MCF 10A (cell line): ENCODE measurements at regions not wholly inside any gene's neighbourhood (a gene's known extent, or its start where the extent isn't known, plus 50 kb on each side); places are given as distances from the start of the nearest gene placed in this dataset.

ENCODE experiments used
- BruUV-seq: library from RNA; stranded (reverse); fragments of 400-500 nt; replicated peaks from 2 replicates; lab custom pipeline; 2021; lab: Mats Ljungman, UMichigan
- CTCF ChIA-PET: fragments of 300-600 bp; sonication (Branson Sonifier 250); formaldehyde crosslinking; extraction: SDS; loops from one replicate; lab custom pipeline; 2021; ENCODE audit warnings: antibody characterized with exemption, inconsistent platforms; lab: Yijun Ruan, JAX
- POLR2A ChIA-PET: fragments of 300-600, 350-650 bp; sonication (Branson Sonifier 250); formaldehyde crosslinking; extraction: SDS; loops from one replicate; lab custom pipeline; 2020; ENCODE audit warnings: antibody characterized with exemption, inconsistent platforms; lab: Yijun Ruan, JAX
- DNase-seq: peaks from one replicate; pipeline ENCODE4 v3.0.0-alpha.2; 2018; ENCODE audit not compliant: unreplicated experiment
- H3K27ac Mint-ChIP-seq: one replicate; pipeline ENCODE4 v1.8.0; 2022; ENCODE audit warnings: mild to moderate bottlenecking, low read depth, mixed read lengths; ENCODE audit not compliant: unreplicated experiment
- H3K27me3 Mint-ChIP-seq: one replicate; pipeline ENCODE4 v1.8.0; 2022; ENCODE audit warnings: mixed read lengths; ENCODE audit not compliant: insufficient read depth, unreplicated experiment
- H3K36me3 Mint-ChIP-seq: one replicate; pipeline ENCODE4 v1.8.0; 2022; ENCODE audit warnings: mild to moderate bottlenecking, moderate library complexity, mixed read lengths; ENCODE audit not compliant: insufficient read depth, unreplicated experiment
- H3K4me1 Mint-ChIP-seq: one replicate; pipeline ENCODE4 v1.8.0; 2022; ENCODE audit warnings: mixed read lengths; ENCODE audit not compliant: insufficient read depth, unreplicated experiment
- H3K4me3 Mint-ChIP-seq: one replicate; pipeline ENCODE4 v1.8.0; 2022; ENCODE audit warnings: mild to moderate bottlenecking, moderate library complexity, mixed read lengths; ENCODE audit not compliant: unreplicated experiment
- H3K9me3 Mint-ChIP-seq: one replicate; pipeline ENCODE4 v1.8.0; 2022; ENCODE audit warnings: mixed read lengths; ENCODE audit not compliant: unreplicated experiment
- intact Hi-C: fragments of 100-400 bp; cut with micrococcal nuclease; formaldehyde crosslinking; loops from 2 replicates; pipeline ENCODE4 v1.14.1; 2022
- TF ChIP-seq, protein P1 (sequence below): fragments of 200-600 bp; IDR thresholded peaks from one replicate; pipeline ENCODE4 v1.8.0; 2022; ENCODE audit warnings: antibody characterized with exemption, mild to moderate bottlenecking; ENCODE audit not compliant: unreplicated experiment

DNA sequence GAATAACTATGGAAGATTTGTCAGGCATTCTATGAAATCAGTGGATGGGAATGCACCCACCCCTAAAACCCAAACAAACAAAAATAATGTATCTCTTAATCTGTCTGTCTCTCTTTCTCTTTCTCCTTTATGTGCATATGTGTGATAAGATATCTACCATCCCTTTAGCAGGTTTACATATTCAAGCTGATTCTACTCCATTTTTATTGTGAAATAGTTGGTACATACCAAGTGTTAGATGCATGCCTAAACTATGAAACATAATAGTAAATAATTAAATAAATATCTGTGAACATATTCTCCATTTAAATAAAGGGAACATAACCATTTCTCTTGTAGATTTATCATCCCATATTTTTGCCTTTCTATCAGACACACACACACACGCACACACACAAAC, 121.8 kb upstream of the PCDH9 start:
- no peak for DNase-seq
- BruUV-seq = no TSS peak
- Mint-ChIP-seq H3K4me1 (peaks cover 17% of the 10 kb centered on the region), H3K4me3 (no peak overlapping the region), H3K27ac (no peak overlapping the region), H3K27me3 (no peaks in the 10 kb centered on the region), H3K9me3 (no peaks in the 10 kb centered on the region), H3K36me3 (no peaks in the 10 kb centered on the region)
- intact Hi-C loops = no loop called here
- POLR2A ChIA-PET = no interaction called here
- CTCF ChIA-PET = interaction anchor here (0.5 kb wide), 1 partner anchor 77 kb away, joined by 3 read pairs; no protein-coding TSS in a partner anchor
- TF ChIP-seq, protein P1, sequence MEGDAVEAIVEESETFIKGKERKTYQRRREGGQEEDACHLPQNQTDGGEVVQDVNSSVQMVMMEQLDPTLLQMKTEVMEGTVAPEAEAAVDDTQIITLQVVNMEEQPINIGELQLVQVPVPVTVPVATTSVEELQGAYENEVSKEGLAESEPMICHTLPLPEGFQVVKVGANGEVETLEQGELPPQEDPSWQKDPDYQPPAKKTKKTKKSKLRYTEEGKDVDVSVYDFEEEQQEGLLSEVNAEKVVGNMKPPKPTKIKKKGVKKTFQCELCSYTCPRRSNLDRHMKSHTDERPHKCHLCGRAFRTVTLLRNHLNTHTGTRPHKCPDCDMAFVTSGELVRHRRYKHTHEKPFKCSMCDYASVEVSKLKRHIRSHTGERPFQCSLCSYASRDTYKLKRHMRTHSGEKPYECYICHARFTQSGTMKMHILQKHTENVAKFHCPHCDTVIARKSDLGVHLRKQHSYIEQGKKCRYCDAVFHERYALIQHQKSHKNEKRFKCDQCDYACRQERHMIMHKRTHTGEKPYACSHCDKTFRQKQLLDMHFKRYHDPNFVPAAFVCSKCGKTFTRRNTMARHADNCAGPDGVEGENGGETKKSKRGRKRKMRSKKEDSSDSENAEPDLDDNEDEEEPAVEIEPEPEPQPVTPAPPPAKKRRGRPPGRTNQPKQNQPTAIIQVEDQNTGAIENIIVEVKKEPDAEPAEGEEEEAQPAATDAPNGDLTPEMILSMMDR = no peak

DNA sequence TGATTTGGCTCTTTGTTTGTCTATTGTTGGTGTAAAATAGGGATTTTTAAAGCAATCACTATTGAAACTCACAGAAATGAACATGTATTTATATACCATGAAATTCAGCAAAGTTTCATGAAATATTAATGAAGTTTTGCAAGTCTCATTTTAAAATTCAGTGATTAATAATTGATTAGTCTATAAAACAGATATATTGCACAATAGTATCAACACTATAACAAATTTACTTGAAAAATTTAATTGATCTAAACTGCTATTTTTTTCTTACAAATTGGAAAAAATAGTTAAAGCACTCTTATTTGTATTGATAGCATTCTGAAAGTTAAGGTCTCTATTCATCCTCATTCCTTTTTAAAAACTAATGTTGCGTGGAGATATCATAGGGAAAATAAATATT, 121.0 kb upstream of the PCDH9 start:
- TF ChIP-seq, protein P1 = no peak
- ChIA-PET CTCF (interaction anchor here (1.0 kb wide), 1 partner anchor 65 kb away, joined by 3 read pairs; no protein-coding TSS in a partner anchor), POLR2A (interaction anchor here (1.5 kb wide), 2 partner anchors 12 to 52 kb away, joined by 3 read pairs; no protein-coding TSS in a partner anchor)
- no peak for DNase-seq
- Mint-ChIP-seq H3K27ac (no peak overlapping the region), H3K9me3 (no peaks in the 10 kb centered on the region), H3K36me3 (no peaks in the 10 kb centered on the region), H3K4me3 (no peak overlapping the region), H3K4me1 (peaks cover 17% of the 10 kb centered on the region), H3K27me3 (no peaks in the 10 kb centered on the region)
- intact Hi-C loops = no loop called here
- no TSS peak for BruUV-seq

DNA sequence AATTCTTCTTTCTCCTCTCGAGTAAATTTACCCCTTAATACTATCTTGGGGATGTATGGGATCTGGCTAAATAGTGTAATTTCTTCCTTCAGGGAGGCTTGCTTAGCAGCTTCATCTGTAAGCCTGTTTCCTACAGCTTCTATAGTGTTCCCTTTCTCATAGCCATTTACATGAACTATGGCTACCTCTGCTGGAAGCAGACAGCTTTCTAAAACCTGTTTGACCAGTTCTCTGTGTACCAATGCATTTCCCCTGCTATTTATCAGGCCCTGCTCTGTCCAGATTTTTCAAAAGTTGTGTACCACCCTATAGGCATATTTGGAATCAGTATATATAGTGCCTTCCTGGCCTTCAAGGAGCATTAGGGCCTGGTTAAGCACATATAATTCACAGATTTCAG, 113.6 kb upstream of the PCDH9 start:
- peak overlapping the region; percentile 24 for H3K27ac Mint-ChIP-seq
- TF ChIP-seq, protein P1 = no peak
- intact Hi-C loops = no loop called here
- no TSS peak for BruUV-seq
- H3K36me3 Mint-ChIP-seq = no peaks in the 10 kb centered on the region
- peaks cover 6% of the 10 kb centered on the region for H3K4me1 Mint-ChIP-seq
- H3K4me3 Mint-ChIP-seq = no peak overlapping the region
- no peak for DNase-seq
- no peaks in the 10 kb centered on the region for H3K27me3 Mint-ChIP-seq
- H3K9me3 Mint-ChIP-seq = no peaks in the 10 kb centered on the region
- POLR2A ChIA-PET = no interaction called here
- CTCF ChIA-PET = interaction anchor here (0.6 to 2.1 kb wide), 3 partner anchors 46 to 892 kb away, joined by 3 to 5 read pairs (median 3); no protein-coding TSS in a partner anchor

DNA sequence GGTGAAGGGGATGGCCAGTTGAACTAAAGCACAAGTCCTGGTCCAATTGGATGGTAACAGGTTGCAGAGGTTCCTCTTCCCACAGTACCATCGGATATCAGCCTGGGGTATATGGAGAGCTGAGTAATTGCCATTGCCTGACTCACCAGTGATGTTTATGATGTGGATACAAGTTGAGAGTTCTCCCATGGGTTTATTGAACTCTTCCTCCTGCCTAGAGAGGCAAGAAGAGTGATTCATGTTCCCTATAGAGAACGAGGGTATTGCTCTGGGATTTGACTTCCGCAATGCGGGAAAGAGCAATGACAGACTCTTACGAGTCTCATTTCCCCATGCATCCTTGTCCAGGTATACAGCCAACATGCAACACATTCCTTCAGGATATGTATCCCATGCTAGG, 111.3 kb upstream of the PCDH9 start:
- intact Hi-C loops = no loop called here
- TF ChIP-seq, protein P1 = no peak
- ChIA-PET CTCF (interaction anchor here (0.6 to 1.0 kb wide), 2 partner anchors 26 to 75 kb away, joined by 3 read pairs; no protein-coding TSS in a partner anchor), POLR2A (no interaction called here)
- Mint-ChIP-seq H3K9me3 (no peaks in the 10 kb centered on the region), H3K4me1 (peaks cover 6% of the 10 kb centered on the region), H3K4me3 (no peak overlapping the region), H3K27me3 (no peaks in the 10 kb centered on the region), H3K36me3 (no peaks in the 10 kb centered on the region), H3K27ac (no peak overlapping the region)
- no peak for DNase-seq
- BruUV-seq = no TSS peak
